ENCODE measurements at regions not wholly inside any gene's neighbourhood (a gene's known extent, or its start where the extent isn't known, plus 50 kb on each side); places are given as distances from the start of the nearest gene placed in this dataset.

DNA sequence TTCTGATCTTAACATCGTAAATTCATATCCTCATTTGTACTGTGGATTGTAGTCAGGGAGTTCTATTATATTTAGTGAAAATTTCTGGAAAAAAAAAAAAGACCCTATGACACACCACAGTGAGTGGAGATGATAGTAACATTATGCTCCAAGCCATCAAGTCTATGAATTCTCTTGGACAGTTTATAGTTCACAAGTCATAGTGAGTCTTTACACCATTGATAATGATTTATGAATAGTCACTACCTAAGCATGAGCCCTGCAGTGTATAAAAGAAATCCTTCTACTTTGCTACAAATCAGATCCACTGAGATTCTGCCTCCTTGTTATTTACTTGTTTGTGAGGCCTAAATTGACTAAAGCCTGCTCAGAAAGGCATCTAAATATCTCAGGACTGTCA lies 772.2 kb upstream of the NOVA1 start:
- intact Hi-C loops (cut with micrococcal nuclease): no loop called here

DNA sequence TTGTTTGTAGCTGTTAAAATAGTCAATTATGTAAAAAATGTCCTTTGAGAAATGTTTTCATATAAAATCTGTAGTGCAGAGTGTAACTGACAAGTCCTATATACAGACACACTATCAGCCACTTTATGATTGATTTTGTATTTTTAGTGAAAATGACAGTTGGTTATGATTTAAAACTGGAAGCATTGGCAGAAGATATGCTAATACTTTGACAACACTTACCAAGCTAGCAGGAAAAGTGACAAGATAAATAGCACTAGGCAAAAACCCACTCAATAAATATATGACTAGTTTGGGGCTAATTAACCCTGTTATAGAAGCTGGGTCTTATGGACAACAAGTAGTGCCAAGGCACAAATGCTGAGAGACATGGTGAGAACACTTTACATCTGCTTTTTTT lies 772.9 kb upstream of the NOVA1 start:
- intact Hi-C loops (cut with micrococcal nuclease): no loop called here

DNA sequence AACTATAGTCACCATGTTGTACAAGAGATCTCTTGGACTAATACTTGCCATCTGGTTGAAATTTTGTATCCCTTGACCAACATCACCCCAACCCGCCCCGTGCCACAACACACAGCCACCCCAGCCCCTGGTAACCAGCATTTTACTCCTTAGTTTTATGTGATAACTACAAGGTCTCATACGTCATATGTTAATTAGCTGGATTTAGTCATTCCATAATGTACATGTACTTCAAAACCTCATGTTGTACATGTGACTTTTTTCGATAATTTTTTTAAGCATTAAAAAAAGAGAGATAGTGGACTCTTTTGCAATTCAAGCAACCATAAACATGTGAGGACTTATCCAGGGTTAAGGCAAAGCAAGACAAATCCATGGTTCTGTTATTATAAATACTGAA lies 773.4 kb upstream of the NOVA1 start:
- intact Hi-C loops (cut with micrococcal nuclease): no loop called here

DNA sequence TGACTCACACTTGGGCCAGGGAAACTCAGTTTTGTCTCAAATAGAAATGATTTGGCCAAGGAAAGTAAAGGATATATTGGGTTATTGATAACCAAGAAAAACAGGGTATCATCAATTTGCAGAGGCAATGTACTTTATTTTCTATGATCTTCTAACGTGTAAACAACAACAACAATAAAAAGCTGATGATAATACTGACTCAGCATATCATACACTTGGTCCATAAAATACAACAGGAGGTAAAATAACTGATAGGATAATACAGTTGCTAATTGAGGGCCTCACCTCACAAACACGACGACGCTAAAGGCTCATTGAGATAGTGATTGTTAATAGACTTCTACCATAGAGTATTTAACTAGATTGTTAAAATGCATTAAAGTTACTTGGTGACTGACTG lies 774.0 kb upstream of the NOVA1 start:
- intact Hi-C loops (cut with micrococcal nuclease): no loop called here

DNA sequence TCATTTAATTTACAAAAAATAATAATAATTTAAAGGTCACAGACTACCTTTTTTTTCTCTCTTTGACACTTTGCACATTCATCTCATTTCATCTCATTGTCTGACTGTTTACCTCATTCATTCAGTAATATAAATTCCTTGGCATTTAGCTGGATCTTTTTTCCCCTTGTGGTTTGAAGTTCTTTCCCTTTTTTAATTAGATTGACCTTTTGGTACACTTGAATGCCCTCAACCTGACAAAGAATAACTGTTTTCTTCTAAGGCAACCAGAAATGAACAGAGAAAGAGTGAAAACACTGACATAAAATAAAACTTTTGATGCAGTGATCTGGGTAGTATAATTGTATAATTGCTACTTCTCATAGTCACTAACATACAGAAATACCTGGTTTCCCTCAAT lies 774.9 kb upstream of the NOVA1 start:
- intact Hi-C loops (cut with micrococcal nuclease): no loop called here

DNA sequence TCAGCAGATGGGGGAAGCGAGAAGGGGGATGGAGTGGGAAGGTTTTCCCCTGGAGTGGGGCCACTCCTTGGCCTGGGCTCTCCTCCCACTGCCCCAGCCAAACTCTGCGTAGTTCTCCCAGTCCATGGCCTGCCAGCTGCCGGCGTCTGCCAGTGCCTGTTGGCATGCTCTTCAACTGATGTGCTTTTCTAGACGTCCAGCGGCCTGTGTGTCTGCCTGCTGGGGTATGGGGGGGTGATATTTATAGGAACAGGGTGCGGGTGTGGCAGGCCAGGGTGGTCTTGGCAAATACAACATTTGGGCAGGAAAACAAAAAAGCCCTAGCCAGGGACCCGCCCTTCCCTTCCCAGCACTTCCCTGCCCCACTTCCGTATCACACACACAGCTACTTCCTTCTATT lies 786.3 kb upstream of the NOVA1 start:
- intact Hi-C loops (cut with micrococcal nuclease): no loop called here

DNA sequence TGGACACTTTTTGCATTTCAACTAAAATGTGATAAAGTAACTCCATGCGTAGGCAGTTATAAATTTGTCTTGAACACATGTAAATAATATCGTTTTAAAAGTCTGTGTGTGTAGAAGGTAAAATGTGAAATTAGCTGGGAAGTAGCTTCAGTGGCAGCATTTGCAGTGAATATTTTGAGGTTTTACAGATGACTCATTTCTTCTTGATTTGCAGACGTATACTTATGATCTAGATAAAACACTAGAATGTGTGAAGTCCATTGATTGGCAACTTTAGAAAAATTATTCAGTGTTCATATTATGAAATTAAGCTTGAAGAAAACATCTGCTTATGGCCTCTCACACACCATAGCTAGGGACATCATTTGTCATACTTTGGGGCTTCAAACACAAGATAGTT lies 788.6 kb upstream of the NOVA1 start:
- intact Hi-C loops (cut with micrococcal nuclease): no loop called here

DNA sequence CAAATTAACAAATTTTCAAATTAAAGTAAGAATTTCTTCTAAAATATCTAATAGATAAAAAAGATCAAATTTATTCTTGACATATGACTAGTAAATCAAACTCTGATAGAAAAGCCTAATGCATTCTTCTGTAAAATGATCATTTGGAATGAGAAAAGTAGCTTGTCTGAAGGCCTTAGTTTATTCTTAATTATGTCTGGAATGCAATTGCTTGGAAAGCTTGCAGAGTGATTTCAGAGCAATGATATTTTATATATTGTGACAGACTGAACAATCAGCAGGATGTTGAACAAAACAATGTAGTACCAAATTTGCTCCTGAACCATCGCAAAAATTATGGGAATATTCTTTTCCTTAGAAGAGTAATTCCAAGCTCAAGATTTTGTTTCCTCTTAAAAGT lies 789.6 kb upstream of the NOVA1 start:
- intact Hi-C loops (cut with micrococcal nuclease): no loop called here

DNA sequence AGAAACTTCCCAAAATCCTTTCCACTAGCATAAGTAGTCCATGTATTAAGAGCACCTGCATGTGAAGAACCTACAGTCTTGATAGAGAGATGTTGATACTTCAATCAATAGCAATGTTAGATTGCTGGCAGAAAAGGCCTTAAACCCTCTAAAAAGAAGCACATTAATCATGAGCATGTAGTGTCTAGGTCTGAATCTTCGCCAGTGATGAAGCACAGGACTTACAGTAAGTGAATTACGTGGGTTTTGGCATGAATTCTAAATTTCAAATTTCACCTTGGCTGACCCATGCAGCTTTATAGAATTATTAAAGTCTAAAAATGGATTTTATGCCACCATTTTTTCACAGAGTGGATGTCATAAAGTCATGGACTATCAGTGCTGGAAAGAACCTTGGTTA lies 791.6 kb upstream of the NOVA1 start:
- intact Hi-C loops (cut with micrococcal nuclease): no loop called here

DNA sequence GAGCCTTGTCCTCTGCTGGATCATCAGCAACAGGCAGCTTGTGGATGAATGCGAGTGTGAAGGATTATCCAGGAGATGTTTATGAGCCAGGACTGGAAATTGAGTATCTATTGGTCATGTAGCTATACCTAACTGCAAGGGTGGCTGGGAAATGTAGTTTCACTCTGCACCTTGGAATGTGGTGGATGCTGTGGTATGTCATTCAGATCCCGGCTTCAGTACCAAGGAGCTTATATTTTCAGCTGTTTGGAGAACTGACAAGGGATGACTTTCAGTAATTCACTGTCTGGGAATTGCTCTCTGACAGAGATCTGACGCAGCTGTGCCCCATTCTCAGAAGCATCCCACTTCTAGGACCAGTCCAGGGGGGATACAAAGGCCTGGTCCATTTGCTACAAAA lies 792.3 kb upstream of the NOVA1 start:
- intact Hi-C loops (cut with micrococcal nuclease): no loop called here

DNA sequence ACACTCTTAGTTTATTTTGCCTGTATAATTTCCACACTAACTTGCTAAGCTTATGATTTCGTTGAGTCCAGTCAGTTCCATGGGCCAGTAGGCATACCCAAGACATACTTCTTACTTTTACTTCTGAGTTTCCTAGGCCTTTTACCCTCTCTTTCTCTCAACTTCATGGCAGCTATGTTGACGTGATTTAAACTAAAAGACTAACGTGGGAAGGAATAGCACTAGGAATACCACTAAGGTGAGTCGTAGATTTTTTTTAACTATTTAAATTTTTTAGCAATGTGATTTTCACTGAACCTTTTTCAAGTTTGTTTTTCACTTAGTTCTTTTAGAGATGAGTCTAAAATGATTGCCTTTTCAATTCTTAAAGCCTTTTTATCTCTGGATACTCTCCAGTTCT lies 793.5 kb upstream of the NOVA1 start:
- intact Hi-C loops (cut with micrococcal nuclease): no loop called here

DNA sequence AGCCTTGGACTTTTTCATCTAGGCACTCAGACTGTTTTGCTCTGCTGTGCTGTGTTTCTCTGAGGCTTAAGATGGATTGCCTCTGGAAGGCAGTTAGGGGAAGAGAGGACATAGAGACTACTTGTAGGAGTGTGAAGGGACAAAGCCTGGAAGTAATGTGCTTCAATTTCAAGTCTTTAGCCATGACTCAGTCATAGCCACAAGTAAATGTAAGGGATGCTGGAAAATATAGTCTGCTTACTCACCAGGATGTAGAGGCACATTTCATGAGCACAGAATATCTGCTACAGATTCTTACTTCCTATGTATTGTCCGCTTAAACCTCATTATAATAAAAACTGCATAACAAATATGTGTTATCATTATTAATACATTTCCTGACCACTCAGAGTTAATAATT lies 794.3 kb upstream of the NOVA1 start:
- intact Hi-C loops (cut with micrococcal nuclease): no loop called here

DNA sequence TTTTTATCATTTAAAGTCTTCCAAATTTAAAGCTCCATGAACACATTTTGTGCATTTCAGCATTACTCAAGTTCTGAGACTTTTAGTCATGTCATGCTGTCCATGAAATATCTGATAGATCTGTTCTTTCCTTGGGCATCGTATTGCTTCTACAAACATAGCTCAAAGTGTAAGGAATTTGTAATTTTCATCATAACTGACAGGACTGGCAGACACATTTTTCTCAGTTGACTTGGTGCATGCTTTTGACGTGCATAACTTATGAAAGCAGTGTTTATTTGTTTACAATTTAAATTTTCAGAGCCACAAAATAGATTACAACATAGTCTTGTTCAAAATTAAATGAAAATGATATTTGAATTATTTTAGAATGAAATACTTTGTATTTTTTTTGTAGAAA lies 812.1 kb upstream of the NOVA1 start:
- intact Hi-C loops (cut with micrococcal nuclease): no loop called here

DNA sequence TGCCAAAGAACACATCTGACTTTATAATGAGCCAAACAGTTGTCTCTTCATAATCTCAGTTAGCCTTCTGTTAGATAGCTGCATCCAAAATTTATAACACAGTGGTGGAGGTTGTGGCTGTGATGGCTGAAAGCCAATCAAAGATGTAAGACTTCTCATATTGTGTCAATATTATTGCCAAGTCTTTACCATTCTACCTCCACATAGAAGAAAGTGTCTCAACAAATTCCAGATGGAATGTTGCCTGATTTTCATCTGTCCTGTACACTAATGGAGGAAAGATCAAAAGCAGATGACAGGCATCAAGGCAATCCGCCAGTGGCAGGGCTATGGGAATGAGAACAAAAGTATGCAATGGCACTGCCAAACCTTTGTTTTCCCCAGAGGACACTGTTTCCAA lies 813.1 kb upstream of the NOVA1 start:
- intact Hi-C loops (cut with micrococcal nuclease): no loop called here

DNA sequence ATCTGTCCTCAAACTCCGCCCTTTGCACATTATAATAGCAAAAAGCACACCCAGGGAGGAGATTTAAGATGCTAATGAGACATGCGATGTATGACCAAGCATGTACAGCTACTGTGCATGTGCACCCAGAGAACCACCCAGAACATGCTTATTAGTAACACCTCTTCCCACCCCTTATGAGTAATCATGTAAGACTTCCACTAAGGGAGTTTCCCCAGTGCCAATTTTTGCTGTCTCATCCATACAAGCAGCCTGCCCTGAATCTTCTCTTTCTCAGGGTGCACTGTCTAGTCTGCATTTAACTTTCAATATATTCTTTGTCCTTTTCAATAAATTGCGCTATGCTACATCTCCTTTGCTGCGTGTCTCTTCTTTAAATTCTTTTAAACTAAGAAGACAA lies 830.0 kb upstream of the NOVA1 start:
- intact Hi-C loops (cut with micrococcal nuclease): no loop called here

DNA sequence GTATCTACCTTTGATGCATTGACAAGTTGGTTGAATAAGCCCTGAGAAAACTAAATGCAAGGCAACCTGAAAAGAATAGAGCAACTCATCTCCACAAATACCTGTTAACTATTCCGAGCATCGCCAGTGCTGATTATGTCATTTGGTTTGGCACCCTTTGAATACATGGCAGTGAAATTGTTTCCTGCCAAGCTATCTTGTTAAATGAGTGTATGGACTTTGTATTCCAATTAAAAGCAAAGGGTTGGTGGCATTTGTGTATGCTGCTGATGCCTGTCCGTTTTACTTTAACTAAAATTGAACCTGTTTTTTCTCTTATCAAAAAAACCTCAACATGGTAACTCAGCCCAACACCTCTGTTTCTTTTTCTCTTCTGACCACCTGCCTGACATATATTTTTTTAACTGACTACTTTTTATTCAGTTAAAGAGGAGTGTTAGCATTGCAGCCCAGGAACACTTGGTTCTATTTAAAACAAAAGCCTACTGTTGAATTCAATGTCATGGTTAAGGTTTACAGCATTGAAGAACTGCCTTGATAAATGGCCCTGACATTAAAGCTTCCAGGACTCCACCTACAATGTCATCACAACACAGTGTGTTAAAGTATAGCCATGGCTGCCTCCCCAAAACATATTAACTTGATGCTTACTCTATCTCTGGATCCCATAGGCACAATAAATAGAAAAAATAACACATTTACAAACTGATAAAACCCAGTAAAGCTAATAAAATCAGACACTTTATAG lies 838.3 kb upstream of the NOVA1 start:
- intact Hi-C loops (cut with micrococcal nuclease): no loop called here

DNA sequence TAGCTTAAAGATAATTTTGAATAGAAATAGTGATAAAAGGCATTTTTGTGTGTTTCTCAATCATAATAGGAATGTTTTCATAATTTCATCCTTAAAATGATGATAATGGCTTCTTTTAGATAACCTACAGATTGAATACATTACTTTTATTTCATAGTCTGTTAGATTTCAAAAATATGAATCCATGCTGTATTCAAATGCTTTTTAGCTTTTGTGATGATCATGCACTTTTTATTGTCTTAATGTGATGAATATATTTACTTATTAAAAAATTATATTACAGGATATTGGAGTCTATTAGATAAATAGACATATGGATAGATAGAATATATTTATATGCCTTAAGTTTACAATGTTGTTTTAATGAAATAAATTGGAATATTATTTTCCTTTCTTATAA lies 886.8 kb upstream of the NOVA1 start:
- intact Hi-C loops (cut with micrococcal nuclease): no loop called here

DNA sequence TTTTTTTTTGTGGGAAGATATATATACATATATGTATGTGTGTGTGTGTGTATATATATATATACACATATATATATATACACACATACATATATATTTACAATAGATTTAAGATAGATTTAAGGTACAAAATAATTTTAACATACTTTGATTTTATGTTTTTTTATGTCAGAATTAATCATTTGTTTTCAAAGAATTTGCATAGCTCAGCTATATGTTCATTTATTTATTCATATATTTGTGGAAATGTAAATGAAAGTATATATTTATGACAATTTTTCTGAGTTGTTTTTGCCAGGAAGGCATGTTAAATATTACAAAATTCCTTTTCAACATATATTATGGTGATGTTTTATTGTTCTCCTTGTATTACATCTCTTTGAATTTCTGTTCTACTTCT lies 887.4 kb upstream of the NOVA1 start:
- intact Hi-C loops (cut with micrococcal nuclease): no loop called here

DNA sequence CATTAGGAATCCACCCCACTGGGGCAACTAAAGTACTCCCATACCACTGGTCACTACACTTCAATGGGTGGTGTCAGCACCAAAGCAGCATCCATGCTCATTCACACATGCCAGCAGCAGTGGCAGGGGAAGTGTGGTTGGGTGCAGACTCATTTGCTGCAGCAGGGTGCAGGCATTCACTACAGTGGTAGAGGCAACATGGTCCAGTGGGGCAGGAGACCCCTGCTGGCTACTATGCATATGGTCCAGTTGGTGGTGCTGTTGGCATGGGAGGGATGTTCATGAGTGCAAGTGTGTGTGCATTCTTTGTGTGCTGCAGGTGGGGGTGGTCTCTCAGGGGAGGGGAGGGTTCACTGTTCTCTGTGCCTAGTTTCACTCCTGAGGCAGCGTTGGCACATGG lies 908.4 kb upstream of the NOVA1 start:
- intact Hi-C loops (cut with micrococcal nuclease): no loop called here

DNA sequence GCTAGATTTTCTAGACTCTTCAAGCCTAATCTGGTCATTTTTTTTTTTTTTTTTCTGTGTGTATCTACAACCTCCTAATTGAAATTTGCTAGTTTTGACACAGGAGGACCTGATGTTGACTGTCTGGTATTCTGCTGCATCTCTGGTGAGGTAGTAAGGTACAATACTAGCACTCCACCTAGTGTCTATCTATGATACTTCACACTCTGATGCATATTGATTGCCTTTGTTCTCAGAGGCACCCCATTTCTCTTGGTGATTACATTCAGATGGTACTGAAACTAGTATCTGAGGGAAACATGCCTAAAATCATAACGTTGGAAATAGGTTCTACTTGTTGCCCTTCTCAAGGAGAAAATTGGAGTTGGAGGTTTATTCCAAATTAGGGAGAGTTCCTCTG lies 930.5 kb upstream of the NOVA1 start:
- intact Hi-C loops (cut with micrococcal nuclease): no loop called here

DNA sequence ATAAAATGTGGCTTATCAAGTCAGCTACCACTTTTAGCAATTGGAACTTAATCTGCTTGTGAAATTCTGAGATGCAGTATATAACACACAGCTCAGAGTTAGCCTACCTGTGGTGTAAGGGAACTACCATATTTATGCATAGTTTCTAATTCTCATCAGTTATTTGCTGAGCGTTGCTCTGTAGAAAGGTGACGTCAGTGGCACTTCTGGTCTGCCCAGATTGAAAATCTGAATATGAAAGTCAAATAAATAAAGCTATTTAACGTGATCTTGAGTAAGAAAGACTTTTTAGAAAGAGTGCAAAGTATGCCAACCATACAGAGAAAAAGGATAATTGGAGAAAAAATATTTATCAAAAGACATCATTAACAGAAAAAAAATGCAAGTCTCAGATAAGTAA lies 938.9 kb upstream of the NOVA1 start:
- intact Hi-C loops (cut with micrococcal nuclease): no loop called here

DNA sequence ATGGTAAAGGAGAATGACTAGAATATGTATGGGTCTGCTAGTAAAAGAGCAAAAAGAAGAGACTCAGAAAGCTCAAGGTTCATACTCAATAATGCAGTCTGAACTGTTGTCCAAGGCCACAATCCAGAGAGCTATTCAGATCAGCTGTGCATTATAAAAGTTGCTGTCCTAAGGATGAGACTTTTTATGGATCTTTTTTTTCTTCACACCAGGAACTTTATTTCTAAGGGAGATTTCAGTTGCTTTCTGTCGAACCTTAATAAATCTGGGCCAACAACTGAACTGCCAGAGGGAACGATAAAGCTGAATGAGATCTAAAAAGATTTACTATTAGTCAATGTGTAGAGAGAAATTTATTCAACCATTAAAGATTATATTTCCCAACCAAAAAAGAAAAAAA lies 948.3 kb upstream of the NOVA1 start:
- intact Hi-C loops (cut with micrococcal nuclease): no loop called here

DNA sequence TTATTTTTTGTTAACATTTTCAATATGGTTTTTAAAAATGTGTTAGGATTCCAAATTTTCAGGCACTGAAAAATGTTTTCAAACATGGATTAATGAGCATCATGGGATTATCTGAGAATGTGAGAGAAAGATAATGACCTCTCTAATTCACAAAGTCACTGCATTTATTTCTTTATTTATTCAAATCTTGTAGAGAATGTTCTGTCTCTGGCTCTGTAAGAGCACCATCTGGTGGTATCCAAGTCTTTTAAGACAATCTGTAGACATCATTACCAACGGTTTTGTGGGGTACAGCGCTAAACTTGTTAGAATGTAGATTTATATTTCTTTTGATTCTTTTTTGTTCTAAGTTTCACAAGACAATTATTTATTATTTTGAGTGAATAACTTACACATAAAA lies 956.0 kb upstream of the NOVA1 start:
- intact Hi-C loops (cut with micrococcal nuclease): no loop called here

DNA sequence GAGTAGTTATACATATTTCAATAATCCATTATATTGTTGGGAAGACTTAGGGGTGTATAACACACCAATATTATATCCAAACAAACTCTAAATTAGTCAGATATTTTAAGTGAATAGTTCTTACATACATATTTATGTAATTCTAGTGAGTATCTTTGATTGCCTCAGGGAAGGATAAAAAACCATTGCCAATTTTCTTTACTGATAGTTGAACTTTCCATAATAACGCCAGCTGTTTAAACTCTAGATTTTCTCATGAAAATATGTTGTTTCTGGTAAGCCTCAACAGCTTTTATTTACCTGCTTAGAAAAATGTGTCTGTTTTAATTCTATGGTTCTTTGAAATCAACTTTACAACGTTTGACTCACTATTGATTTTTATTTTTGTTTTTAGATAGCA lies 959.6 kb upstream of the NOVA1 start:
- intact Hi-C loops (cut with micrococcal nuclease): no loop called here

Data from T-helper 1 cell treated with Interleukin-12 subunit alpha and Interleukin-12 subunit beta and Interleukin-4 antibody, amounts not matched to agents 30 ng/mL and 1 ng/mL, for 36 hours (primary cell).